A673 (cell line): ENCODE measurements at regions not wholly inside any gene's neighbourhood (a gene's known extent, or its start where the extent isn't known, plus 50 kb on each side); places are given as distances from the start of the nearest gene placed in this dataset.

ENCODE experiments used
- EZH2 ChIP-seq: fragments of 200-600 bp; sonication (generic); IDR thresholded peaks from 2 replicates; pipeline ENCODE4 v1.6.1; 2017; ENCODE audit warnings: borderline replicate concordance, low read depth, mild to moderate bottlenecking, mixed read lengths, antibody characterized with exemption, low read length; ENCODE audit not compliant: poor library complexity, severe bottlenecking
- TF ChIP-seq, protein P1 (sequence below): fragments of 300-800, 200-600 bp; sonication (generic); conservative IDR thresholded peaks from 2 replicates; pipeline ENCODE4 v1.5.1; 2017; ENCODE audit warnings: low read depth, mild to moderate bottlenecking, antibody characterized with exemption, low read length, moderate library complexity, mixed read lengths

DNA sequence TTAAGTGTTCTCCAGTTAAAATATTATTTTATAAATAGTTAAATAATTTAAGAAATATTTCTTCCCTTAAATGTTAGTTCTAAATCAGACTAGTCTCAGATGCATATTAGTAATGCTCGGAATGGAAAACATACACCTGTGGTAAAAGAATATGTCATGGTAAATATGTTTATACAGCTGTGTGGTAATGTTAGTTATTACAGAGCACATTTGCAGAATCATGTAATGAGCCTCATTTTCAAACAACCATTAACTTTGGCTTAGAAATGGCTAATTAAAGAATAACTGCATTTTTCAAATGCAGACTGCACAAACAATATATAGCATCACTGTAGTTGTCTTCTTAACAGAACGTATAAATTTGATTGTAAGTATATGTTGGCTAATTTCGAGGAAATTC is 90.3 kb downstream of the DISP1 start:
- TF ChIP-seq EZH2: no peak
- TF ChIP-seq, protein P1, sequence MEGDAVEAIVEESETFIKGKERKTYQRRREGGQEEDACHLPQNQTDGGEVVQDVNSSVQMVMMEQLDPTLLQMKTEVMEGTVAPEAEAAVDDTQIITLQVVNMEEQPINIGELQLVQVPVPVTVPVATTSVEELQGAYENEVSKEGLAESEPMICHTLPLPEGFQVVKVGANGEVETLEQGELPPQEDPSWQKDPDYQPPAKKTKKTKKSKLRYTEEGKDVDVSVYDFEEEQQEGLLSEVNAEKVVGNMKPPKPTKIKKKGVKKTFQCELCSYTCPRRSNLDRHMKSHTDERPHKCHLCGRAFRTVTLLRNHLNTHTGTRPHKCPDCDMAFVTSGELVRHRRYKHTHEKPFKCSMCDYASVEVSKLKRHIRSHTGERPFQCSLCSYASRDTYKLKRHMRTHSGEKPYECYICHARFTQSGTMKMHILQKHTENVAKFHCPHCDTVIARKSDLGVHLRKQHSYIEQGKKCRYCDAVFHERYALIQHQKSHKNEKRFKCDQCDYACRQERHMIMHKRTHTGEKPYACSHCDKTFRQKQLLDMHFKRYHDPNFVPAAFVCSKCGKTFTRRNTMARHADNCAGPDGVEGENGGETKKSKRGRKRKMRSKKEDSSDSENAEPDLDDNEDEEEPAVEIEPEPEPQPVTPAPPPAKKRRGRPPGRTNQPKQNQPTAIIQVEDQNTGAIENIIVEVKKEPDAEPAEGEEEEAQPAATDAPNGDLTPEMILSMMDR: no peak
